ENCODE measurements at regions not wholly inside any gene's neighbourhood (a gene's known extent, or its start where the extent isn't known, plus 50 kb on each side); places are given as distances from the start of the nearest gene placed in this dataset.

DNA sequence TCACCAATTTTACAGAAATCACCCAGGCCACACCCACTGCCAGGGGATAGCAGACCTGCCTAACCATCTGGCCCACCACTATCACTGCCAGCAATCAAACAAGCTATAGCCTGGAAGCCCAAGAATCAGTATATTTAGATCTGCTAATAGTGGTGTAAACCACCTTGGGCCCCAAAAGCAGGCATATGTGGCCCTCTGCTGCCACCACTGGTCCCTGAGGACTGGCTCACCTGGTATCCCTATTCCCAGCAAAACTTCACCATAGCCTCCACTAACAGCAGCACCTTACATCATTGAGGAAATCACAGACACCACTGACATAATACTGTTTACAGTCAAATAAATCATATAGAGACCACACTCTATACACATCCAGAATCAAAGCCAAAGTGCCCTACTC lies 880.4 kb upstream of the MAN1A1 start:
- Histone ChIP-seq H3K4me1 (ENCODE audit: low read depth, poor library complexity, severe bottlenecking) (no peaks in the 10 kb centered on the region), H3K4me2 (no peak overlapping the region), H4K20me1 (ENCODE audit: insufficient read depth) (no peaks in the 10 kb centered on the region), H3K4me3 (IDR thresholded peaks at IDR 0.05; ENCODE audit: insufficient read depth, low read depth, low read length) (no peak overlapping the region), H3K27ac (no peak overlapping the region), H3K27me3 (ENCODE audit: insufficient read depth, low read depth) (no peaks in the 10 kb centered on the region), H3K36me3 (ENCODE audit: insufficient read depth) (no peaks in the 10 kb centered on the region), H3K79me2 (ENCODE audit: insufficient read depth, low read depth) (no peaks in the 10 kb centered on the region), H3K9ac (no peak overlapping the region), H2AFZ (ENCODE audit: low read depth) (no peak overlapping the region)
- TF ChIP-seq CTCF (conservative IDR thresholded peaks at IDR 0.05; ENCODE audit: low read depth, low read length) = no peak

DNA sequence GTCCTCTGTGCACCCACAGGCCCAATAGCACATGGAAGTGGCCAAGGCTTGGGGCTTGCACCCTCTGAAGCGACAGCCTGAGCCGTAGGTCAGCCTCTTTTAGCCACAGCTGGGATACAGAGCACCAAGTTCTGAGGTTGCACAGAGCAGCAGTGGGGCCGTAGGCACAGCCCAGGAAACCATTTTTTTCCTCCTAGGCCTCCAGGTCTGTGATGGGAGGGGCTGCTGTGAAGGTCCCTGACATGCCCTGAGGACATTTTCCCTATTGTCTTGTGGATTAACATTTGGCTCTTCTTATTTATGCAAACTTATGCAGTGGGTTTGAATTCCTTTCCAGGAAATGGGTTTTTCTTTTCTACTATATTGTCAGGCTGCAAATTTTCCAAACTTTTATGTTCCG lies 878.7 kb upstream of the MAN1A1 start:
- Histone ChIP-seq H3K4me2 (no peak overlapping the region), H3K27me3 (ENCODE audit: insufficient read depth, low read depth) (no peaks in the 10 kb centered on the region), H2AFZ (ENCODE audit: low read depth) (no peak overlapping the region), H3K4me3 (IDR thresholded peaks at IDR 0.05; ENCODE audit: insufficient read depth, low read depth, low read length) (no peak overlapping the region), H3K4me1 (ENCODE audit: low read depth, poor library complexity, severe bottlenecking) (no peaks in the 10 kb centered on the region), H3K79me2 (ENCODE audit: insufficient read depth, low read depth) (no peaks in the 10 kb centered on the region), H3K36me3 (ENCODE audit: insufficient read depth) (no peaks in the 10 kb centered on the region), H4K20me1 (ENCODE audit: insufficient read depth) (no peaks in the 10 kb centered on the region), H3K27ac (no peak overlapping the region), H3K9ac (no peak overlapping the region)
- TF ChIP-seq CTCF (conservative IDR thresholded peaks at IDR 0.05; ENCODE audit: low read depth, low read length) = no peak

DNA sequence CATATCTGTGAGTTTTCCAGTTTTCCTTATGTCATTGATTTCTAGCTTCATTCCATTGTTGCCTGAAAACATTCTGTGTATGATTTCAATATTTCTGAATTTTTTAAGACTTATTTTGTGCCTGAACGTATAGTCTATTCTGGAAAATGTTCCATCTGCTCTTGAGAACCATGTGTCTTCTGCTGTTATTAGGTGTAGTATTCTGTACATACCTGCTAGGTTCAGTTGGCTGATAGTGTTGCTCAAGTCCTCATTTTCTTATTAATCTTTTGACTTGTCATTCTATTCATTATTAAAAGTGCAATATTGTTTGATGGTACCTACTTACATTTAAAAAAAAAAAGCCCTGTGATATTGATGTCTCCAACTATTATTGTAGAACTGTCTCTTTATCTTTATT lies 869.8 kb upstream of the MAN1A1 start:
- Histone ChIP-seq H3K27me3 (ENCODE audit: insufficient read depth, low read depth) (no peaks in the 10 kb centered on the region), H3K9ac (no peak overlapping the region), H3K27ac (no peak overlapping the region), H3K4me1 (ENCODE audit: low read depth, poor library complexity, severe bottlenecking) (no peaks in the 10 kb centered on the region), H4K20me1 (ENCODE audit: insufficient read depth) (no peaks in the 10 kb centered on the region), H3K4me2 (no peak overlapping the region), H3K79me2 (ENCODE audit: insufficient read depth, low read depth) (no peaks in the 10 kb centered on the region), H2AFZ (ENCODE audit: low read depth) (no peak overlapping the region), H3K4me3 (IDR thresholded peaks at IDR 0.05; ENCODE audit: insufficient read depth, low read depth, low read length) (no peak overlapping the region), H3K36me3 (ENCODE audit: insufficient read depth) (no peaks in the 10 kb centered on the region)
- no peak for TF ChIP-seq CTCF (conservative IDR thresholded peaks at IDR 0.05; ENCODE audit: low read depth, low read length)

DNA sequence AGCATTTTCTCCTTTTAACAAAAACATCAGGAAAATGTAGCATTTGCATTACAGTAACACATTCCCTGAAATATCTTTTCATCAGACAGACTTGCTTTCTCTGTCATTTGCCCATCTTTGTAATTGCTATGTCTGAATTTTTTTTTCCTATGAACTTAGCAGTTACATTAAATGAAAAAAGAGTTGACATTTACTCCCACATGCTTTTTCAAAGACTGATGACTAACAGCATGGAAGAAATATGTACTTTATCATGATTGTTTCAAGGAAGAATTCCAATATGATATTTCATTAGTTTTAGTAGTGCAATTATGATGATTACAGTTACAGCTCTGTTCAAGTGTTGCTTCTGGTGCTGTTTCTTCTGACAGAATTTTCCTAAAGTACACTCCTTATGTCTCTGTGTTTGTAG lies 864.5 kb upstream of the MAN1A1 start:
- Histone ChIP-seq H3K27ac (no peak overlapping the region), H3K9ac (no peak overlapping the region), H3K36me3 (ENCODE audit: insufficient read depth) (no peaks in the 10 kb centered on the region), H3K4me3 (IDR thresholded peaks at IDR 0.05; ENCODE audit: insufficient read depth, low read depth, low read length) (no peak overlapping the region), H3K4me1 (ENCODE audit: low read depth, poor library complexity, severe bottlenecking) (no peaks in the 10 kb centered on the region), H3K4me2 (no peak overlapping the region), H4K20me1 (ENCODE audit: insufficient read depth) (no peaks in the 10 kb centered on the region), H3K27me3 (ENCODE audit: insufficient read depth, low read depth) (no peaks in the 10 kb centered on the region), H3K79me2 (ENCODE audit: insufficient read depth, low read depth) (no peaks in the 10 kb centered on the region), H2AFZ (ENCODE audit: low read depth) (no peak overlapping the region)
- TF ChIP-seq CTCF (conservative IDR thresholded peaks at IDR 0.05; ENCODE audit: low read depth, low read length) = no peak

Measured in KMS-11 (cell line).